ENCODE measurements at regions not wholly inside any gene's neighbourhood (a gene's known extent, or its start where the extent isn't known, plus 50 kb on each side); places are given as distances from the start of the nearest gene placed in this dataset.

DNA sequence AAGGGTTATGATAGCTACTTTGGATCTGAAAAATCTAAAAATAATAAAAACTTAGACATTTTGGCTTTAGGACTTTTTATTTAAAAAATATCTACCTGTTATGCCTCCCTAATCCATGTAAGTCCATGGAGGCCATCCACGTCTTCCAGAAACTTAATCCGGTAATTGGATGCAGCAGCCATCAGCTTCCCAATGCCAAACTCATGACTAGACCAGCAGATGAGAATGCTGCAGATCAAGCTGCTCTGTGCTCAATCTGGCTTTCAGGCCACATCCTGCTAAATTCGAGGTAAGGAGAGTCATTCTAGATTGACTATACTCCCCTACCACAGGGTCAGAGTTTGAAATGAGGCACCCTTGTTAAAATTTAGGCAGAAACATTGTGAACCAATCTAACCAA, 168.5 kb upstream of the TCERG1L start:
- TF ChIP-seq MYC (IDR thresholded peaks at IDR 0.05; ENCODE audit: low read depth, low read length) = no peak
- TF ChIP-seq, protein P1, sequence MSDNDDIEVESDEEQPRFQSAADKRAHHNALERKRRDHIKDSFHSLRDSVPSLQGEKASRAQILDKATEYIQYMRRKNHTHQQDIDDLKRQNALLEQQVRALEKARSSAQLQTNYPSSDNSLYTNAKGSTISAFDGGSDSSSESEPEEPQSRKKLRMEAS (IDR thresholded peaks at IDR 0.05; ENCODE audit: low read depth, low read length) = no peak
- TF ChIP-seq POLR2A (IDR thresholded peaks at IDR 0.05; ENCODE audit: extremely low read depth, insufficient read length) = no peak
- TF ChIP-seq, protein P2, sequence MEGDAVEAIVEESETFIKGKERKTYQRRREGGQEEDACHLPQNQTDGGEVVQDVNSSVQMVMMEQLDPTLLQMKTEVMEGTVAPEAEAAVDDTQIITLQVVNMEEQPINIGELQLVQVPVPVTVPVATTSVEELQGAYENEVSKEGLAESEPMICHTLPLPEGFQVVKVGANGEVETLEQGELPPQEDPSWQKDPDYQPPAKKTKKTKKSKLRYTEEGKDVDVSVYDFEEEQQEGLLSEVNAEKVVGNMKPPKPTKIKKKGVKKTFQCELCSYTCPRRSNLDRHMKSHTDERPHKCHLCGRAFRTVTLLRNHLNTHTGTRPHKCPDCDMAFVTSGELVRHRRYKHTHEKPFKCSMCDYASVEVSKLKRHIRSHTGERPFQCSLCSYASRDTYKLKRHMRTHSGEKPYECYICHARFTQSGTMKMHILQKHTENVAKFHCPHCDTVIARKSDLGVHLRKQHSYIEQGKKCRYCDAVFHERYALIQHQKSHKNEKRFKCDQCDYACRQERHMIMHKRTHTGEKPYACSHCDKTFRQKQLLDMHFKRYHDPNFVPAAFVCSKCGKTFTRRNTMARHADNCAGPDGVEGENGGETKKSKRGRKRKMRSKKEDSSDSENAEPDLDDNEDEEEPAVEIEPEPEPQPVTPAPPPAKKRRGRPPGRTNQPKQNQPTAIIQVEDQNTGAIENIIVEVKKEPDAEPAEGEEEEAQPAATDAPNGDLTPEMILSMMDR (IDR thresholded peaks at IDR 0.05; ENCODE audit: low read depth, low read length) = no peak
- DNase-seq (ENCODE audit: low read depth) = no peak
- no peak overlapping the region for H3K4me3 ChIP-seq (ENCODE audit: low read depth, low read length)

DNA sequence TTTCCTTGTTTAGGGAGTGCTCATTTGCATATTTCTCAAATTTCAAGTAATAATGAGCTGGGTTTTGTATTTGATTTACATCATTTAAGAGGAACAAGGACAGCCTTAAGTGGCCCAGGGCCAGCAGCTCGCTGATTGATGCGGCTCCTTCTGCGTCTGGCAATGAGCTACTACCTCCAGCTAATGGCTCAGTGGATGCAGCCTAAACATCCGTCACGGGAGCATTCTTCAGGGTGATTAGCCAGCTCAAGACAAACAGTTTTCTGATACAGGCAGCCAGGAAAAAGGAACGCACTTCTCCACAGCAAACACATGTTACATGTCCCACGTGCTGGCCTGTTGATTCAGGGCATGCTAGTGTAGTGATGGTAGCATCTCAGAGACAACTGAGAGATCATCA, 169.3 kb upstream of the TCERG1L start:
- no peak for DNase-seq (ENCODE audit: low read depth)
- no peak overlapping the region for H3K4me3 ChIP-seq (ENCODE audit: low read depth, low read length)
- TF ChIP-seq, protein P2 (IDR thresholded peaks at IDR 0.05; ENCODE audit: low read depth, low read length) = no peak
- TF ChIP-seq, protein P1 (IDR thresholded peaks at IDR 0.05; ENCODE audit: low read depth, low read length) = no peak
- no peak for TF ChIP-seq MYC (IDR thresholded peaks at IDR 0.05; ENCODE audit: low read depth, low read length)

DNA sequence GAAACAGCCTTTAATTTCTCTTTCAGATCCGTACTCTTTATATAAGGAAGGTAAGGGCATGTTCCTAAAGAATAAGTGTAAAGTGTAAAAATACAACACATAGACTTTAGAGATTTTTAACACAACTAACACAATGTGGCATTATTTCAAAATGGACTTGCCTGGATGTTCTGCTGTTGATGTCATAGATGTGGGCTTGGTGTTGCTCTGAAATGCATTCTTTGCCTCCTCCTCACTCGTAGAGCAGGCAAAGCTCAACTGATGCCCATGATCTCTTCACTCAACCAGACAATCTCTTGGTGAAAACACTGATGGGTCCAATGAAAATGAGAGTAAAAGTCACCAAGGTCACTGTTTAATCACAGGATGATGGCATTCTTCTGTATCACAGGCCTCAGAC, 174.2 kb upstream of the TCERG1L start:
- no peak for DNase-seq (ENCODE audit: low read depth)
- H3K4me3 ChIP-seq (ENCODE audit: low read depth, low read length) = no peak overlapping the region
- no peak for TF ChIP-seq POLR2A (IDR thresholded peaks at IDR 0.05; ENCODE audit: extremely low read depth, insufficient read length)
- TF ChIP-seq, protein P2 (IDR thresholded peaks at IDR 0.05; ENCODE audit: low read depth, low read length) = no peak
- TF ChIP-seq, protein P1 (IDR thresholded peaks at IDR 0.05; ENCODE audit: low read depth, low read length) = no peak
- no peak for TF ChIP-seq MYC (IDR thresholded peaks at IDR 0.05; ENCODE audit: low read depth, low read length)

GRCh38 chr10:131487822-131488221, 176.3 kb upstream of the TCERG1L start:
- no peak for TF ChIP-seq MYC (IDR thresholded peaks at IDR 0.05; ENCODE audit: low read depth, low read length)
- TF ChIP-seq POLR2A (IDR thresholded peaks at IDR 0.05; ENCODE audit: extremely low read depth, insufficient read length) = no peak
- TF ChIP-seq, protein P1 (IDR thresholded peaks at IDR 0.05; ENCODE audit: low read depth, low read length) = no peak
- TF ChIP-seq, protein P2 (IDR thresholded peaks at IDR 0.05; ENCODE audit: low read depth, low read length) = no peak

GRCh38 chr10:131490991-131491594, 179.6 kb upstream of the TCERG1L start:
- TF ChIP-seq, protein P2 (IDR thresholded peaks at IDR 0.05; ENCODE audit: low read depth, low read length) = no peak
- no peak for TF ChIP-seq MYC (IDR thresholded peaks at IDR 0.05; ENCODE audit: low read depth, low read length)
- TF ChIP-seq, protein P1 (IDR thresholded peaks at IDR 0.05; ENCODE audit: low read depth, low read length) = no peak
- no peak for TF ChIP-seq POLR2A (IDR thresholded peaks at IDR 0.05; ENCODE audit: extremely low read depth, insufficient read length)
- no peak overlapping the region for H3K4me3 ChIP-seq (ENCODE audit: low read depth, low read length)
- no peak for DNase-seq (ENCODE audit: low read depth)

More at GRCh38 chr10:131487822-131488221, 176.3 kb upstream of the TCERG1L start:
- H3K4me3 ChIP-seq (ENCODE audit: low read depth, low read length) = no peak overlapping the region
- no peak for DNase-seq (ENCODE audit: low read depth)

Data from NB4 (cell line).